ENCODE measurements at regions not wholly inside any gene's neighbourhood (a gene's known extent, or its start where the extent isn't known, plus 50 kb on each side); places are given as distances from the start of the nearest gene placed in this dataset.

- Histone ChIP-seq H3K36me3 (no peaks in the 10 kb centered on the region), H3K4me1 (peaks cover 12 to 62% (median 27%) of the 10 kb centered on the region in 6 donors), H3K27me3 (replicated peaks in 1 of 7) (peaks cover 0 to 25% (median 0%) of the 10 kb centered on the region in 7 donors), H3K4me3 (peak overlapping the region in 7 of 8 donors; percentile 27 to 69 (median 41)), H3K9me3 (no peaks in the 10 kb centered on the region), H3K27ac (peak overlapping the region; percentile 20 to 84 (median 78))
- 4 to 81% (median 8%) methylated on average over 2 to 58 of the region's 58 CpGs for WGBS, 5 donors
- TF ChIP-seq CTCF (IDR thresholded peaks at IDR 0.05 in 8 of 11, conservative IDR thresholded peaks at IDR 0.05 in 3 of 11): no peak
- peak; percentile 13 to 52 (median 41) for TF ChIP-seq POLR2AphosphoS5 (IDR thresholded peaks at IDR 0.05)
- peak; percentile 82 for DNase-seq
- intact Hi-C loops (cut with DNase I; ENCODE audit: low total_unique reads): no loop called here
These were observed 140.8 kb downstream of the SMAD6 start for GRCh38 chr15:66842710-66843441.

- intact Hi-C loops (cut with DNase I; ENCODE audit: low total_unique reads): no loop called here
- Histone ChIP-seq H3K36me3 (no peaks in the 10 kb centered on the region), H3K27ac (peak overlapping the region in 4 of 8 donors; percentile 80 to 84 (median 82)), H3K4me3 (no peak overlapping the region), H3K4me1 (peaks cover 12 to 56% (median 27%) of the 10 kb centered on the region in 6 donors), H3K9me3 (no peaks in the 10 kb centered on the region), H3K27me3 (replicated peaks in 1 of 7) (peaks cover 0 to 25% (median 0%) of the 10 kb centered on the region in 7 donors)
- DNase-seq: no peak
- no peak for TF ChIP-seq CTCF (IDR thresholded peaks at IDR 0.05 in 8 of 11, conservative IDR thresholded peaks at IDR 0.05 in 3 of 11)
- no peak for TF ChIP-seq POLR2AphosphoS5 (IDR thresholded peaks at IDR 0.05)
- no peak for TF ChIP-seq POLR2A (IDR thresholded peaks at IDR 0.05)
- WGBS, 5 donors: 0 to 85% (median 60%) methylated on average over 2 of the region's 2 CpGs
These were observed 141.5 kb downstream of the SMAD6 start for GRCh38 chr15:66843581-66843980.

DNA sequence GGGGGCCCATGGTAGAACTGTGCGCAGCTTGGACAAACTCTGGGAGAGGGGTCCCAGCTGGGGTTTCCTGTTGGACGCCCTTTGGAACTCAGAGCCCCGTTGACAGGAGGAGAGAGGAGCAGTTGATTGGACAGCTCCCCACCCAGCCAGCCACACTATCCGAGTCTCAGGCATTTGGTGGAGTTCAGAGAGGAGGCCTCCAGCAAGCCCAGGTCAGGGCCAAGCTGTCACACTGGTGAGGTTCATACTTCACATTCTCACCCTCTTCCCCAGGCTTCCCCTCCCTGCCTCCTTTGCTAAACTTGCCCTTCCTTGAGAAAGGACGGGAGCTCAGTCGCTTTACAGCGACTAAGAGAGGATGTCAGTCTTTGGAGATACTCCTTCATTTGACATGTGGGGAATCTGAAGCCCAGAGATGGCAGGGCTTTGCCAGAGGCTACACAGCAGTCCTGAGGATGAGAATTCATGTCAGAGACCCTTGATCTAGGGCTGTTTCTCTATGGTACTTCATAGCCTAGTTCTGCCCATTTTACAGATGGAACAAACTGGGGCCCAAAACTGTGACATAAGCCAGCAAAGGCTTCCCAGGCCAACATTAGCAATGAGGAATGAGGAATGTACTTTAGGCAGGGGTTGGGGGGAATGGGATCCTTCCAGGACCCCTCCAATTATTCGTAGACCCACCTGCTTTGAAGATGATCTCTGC, 142.2 kb downstream of the SMAD6 start:
- 79 to 98% (median 91%) methylated on average over 6 to 8 of the region's 8 CpGs for WGBS, 5 donors
- Histone ChIP-seq H3K4me3 (no peak overlapping the region), H3K4me1 (peaks cover 9 to 50% (median 27%) of the 10 kb centered on the region in 6 donors), H3K36me3 (no peaks in the 10 kb centered on the region), H3K27ac (peak overlapping the region in 1 of 8 donors; percentile 80), H3K27me3 (replicated peaks in 1 of 7) (peaks cover 0 to 25% (median 0%) of the 10 kb centered on the region in 7 donors), H3K9me3 (no peaks in the 10 kb centered on the region)
- intact Hi-C loops (cut with DNase I; ENCODE audit: low total_unique reads): no loop called here
- no peak for TF ChIP-seq CTCF (IDR thresholded peaks at IDR 0.05 in 8 of 11, conservative IDR thresholded peaks at IDR 0.05 in 3 of 11)
- no peak for TF ChIP-seq POLR2A (IDR thresholded peaks at IDR 0.05)
- no peak for TF ChIP-seq POLR2AphosphoS5 (IDR thresholded peaks at IDR 0.05)
- no peak for DNase-seq

GRCh38 chr15:66844747-66845145, 142.7 kb downstream of the SMAD6 start:
- peak; percentile 44 for DNase-seq
- no peak overlapping the region for H3K4me3 ChIP-seq
- peaks cover 0 to 25% (median 0%) of the 10 kb centered on the region in 7 donors for H3K27me3 ChIP-seq (replicated peaks in 1 of 7)
- intact Hi-C loops (cut with DNase I; ENCODE audit: low total_unique reads): loop anchor here (5.0 kb wide), 1 partner anchor 242 kb away; no protein-coding TSS in a partner anchor
- H3K36me3 ChIP-seq: no peaks in the 10 kb centered on the region
- peaks cover 9 to 44% (median 27%) of the 10 kb centered on the region in 6 donors for H3K4me1 ChIP-seq
- H3K27ac ChIP-seq: peak overlapping the region in 1 of 8 donors; percentile 80
- TF ChIP-seq CTCF (IDR thresholded peaks at IDR 0.05 in 8 of 11, conservative IDR thresholded peaks at IDR 0.05 in 3 of 11) (no peak), POLR2AphosphoS5 (IDR thresholded peaks at IDR 0.05) (no peak), POLR2A (IDR thresholded peaks at IDR 0.05) (no peak)
- no peaks in the 10 kb centered on the region for H3K9me3 ChIP-seq
- 91 to 97% (median 95%) methylated on average over 4 to 5 of the region's 5 CpGs for WGBS, 5 donors

Data from spleen (tissue), 11 donors.